DMS53 (cell line): ENCODE measurements at regions not wholly inside any gene's neighbourhood (a gene's known extent, or its start where the extent isn't known, plus 50 kb on each side); places are given as distances from the start of the nearest gene placed in this dataset.
"Not testable (repeated sequence)": the region's sequence is repeated elsewhere in the genome, so short reads cannot be mapped to it uniquely, and the experiment has no call there.

Experiments used
- DNase-seq: peaks from one replicate; lab custom pipeline; 2025; lab: John Stamatoyannopoulos, UW

DNA sequence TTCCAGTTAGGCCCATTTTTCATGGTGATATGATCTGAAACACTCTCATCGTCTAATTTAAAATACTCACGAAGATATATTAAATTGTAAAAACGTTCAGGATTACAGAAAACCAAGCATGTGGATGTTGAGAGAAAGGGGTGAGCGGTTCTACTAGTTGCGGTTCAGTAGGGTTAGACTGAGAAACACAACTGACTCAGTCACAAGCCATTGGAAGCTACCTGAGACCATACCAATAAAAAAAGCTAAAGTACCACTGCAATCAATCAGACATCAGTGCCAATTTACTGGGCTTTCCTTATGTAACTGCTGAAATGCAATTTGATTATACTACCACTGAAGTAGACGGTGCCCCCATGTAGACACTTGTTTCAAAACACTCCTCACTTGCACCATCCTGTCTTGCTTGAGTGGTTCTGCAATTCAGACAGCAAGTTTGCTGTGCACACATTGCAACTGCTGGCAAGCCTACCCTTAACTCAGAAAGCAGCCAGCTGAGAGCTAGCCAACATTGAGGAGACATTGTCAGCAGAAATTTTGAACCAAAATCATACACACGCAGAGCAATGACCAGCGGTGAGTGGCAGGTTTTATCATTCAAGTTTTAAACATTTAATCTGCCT lies 368.7 kb upstream of the ARHGEF26 start:
- peak; percentile 5 for DNase-seq

- DNase-seq, result no peak
Observed at GRCh38 chr3:153753035-153753434, 368.2 kb upstream of the ARHGEF26 start.

- DNase-seq, result no peak
Observed at GRCh38 chr3:153756816-153757215, 364.4 kb upstream of the ARHGEF26 start.

DNA sequence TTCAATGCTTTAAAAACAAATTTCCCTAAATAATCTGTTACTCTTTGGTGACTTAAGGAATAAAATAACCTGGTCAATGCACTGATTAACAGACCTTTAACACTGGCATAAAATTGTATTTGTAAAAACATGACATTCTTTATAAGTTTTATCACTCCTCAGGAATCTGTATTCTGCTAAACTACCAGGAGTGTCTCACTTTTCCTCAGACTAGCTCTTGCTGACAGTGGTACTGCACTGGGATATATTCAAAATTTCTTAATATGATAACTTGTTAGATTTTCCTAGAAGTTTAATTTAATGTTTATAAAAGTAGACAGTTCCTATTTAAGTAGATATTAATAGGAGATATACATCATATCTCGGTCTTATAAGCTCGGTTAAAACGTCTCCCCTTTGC lies 363.4 kb upstream of the ARHGEF26 start:
- DNase-seq, result no peak

DNA sequence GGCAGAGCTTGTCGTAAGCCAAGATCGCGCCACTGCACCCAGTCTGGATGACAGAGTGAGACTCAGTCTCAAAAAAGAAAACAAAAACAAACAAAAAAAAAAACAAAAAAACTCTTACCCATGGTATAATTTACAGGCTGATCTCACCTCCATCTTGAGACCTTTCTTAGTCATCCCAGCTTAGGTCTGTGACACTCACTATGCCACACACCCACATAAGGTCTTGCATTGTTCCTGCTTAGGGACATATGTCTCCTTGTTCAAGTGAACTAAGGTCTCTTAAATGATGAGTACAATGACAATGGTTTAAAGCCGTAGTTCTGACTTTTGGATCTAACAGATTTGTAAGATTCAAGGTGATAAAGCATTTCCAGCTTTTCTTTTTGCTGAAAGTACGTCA lies 360.2 kb upstream of the ARHGEF26 start:
- no peak for DNase-seq

- no peak for DNase-seq
Observed at GRCh38 chr3:153762411-153763235, 358.6 kb upstream of the ARHGEF26 start.

DNA sequence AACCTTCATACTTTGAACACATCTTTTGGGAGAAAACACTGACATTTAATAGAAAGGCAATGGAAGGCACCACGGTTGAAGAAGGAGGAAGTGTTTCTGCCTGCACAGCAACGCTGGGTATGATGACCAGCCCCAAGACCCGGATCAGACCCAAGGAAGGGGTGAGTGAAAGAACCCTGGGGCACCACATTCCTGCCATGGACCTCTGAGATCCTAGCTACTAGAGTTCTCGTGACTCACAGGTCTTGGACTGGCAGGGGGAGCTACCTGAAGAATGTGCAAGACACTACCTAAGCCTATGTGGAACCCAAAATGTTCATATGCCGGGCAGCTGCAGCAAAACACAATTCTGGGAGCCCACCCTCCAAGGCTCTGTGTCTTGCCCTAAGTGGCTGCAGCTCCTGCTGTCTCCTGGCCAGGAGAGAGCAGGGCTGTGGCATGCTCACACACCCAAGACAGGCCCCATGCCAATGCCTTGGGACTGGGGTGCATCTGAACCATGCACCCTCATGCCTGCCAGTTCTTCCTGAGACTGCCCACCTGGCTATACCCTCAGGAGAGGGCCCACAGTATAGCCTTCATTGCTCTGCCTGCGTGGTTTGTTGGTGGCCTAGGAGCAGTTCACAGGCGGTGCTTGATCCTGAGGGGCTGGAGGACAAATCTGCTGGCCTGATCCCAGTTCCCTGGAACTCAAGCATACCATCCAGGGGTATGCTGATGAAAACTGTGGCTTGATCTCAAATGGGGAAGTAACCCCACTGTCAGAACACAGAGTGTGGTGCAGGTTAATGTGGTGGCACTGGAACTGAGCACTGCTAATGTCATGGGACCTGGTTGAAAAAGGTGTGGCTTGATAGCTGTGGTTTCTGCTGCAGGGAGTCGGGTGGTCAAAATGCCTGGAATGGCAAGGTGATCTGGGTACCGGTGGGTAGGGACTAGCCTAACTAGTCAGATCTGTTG lies 353.3 kb upstream of the ARHGEF26 start:
- DNase-seq, result no peak

- peak; percentile 72 for DNase-seq
Observed at GRCh38 chr3:153768561-153769469, 352.4 kb upstream of the ARHGEF26 start.

GRCh38 chr3:153783106-153783505 lies 338.1 kb upstream of the ARHGEF26 start:
- DNase-seq, result no peak

DNA sequence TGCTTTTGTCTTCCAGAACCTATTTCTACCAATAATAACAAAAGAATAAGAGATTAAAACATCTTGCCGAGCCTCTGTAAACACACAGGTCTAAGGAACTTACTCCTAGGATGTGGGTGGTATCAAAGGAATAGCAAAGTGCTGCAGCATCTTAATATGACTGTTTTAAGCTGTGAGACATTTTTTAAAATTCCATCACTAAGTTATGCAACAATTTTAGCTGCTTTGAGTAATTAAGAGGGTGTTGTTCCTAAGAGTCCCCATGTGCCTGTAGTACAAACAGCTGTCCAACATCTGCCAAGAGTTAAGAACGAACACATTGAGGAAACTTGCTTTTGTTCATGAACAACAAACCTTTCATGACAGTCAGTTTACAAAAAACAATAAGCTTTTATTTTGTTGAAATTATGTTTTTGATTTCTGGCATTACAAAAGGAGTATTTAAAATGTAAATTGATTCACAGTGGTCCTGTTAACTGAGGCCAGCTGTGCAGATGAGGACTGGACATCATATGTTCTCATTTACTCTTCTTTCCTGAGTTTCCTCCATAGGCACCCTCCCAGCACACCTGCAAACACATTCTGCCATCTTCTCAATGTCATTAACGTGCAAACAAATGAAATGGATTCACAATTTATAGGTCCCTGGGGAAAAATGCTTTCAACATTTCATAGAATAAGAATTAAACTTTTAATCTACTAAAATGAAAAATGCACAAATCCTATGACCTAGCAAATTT lies 337.3 kb upstream of the ARHGEF26 start:
- no peak for DNase-seq

- no peak for DNase-seq
Observed at GRCh38 chr3:153785901-153786300, 335.3 kb upstream of the ARHGEF26 start.

GRCh38 chr3:153789380-153789779 lies 331.8 kb upstream of the ARHGEF26 start:
- DNase-seq, result no peak

DNA sequence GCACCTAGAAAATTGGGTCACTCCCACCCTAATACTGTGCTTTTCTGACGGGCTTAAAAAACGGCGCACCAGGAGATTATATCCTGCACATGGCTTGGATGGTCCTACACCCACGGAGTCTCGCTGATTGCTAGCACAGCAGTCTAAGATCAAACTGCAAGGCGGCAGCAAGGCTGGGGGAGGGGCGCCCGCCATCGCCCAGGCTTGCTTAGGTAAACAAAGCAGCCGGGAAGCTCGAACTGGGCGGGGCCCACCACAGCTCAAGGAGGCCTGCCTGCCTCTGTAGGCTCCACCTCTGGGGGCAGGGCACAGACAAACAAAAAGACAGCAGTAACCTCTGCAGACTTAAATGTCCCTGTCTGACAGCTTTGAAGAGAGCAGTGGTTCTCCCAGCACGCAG lies 324.1 kb upstream of the ARHGEF26 start:
- not testable (repeated sequence) for DNase-seq

DNA sequence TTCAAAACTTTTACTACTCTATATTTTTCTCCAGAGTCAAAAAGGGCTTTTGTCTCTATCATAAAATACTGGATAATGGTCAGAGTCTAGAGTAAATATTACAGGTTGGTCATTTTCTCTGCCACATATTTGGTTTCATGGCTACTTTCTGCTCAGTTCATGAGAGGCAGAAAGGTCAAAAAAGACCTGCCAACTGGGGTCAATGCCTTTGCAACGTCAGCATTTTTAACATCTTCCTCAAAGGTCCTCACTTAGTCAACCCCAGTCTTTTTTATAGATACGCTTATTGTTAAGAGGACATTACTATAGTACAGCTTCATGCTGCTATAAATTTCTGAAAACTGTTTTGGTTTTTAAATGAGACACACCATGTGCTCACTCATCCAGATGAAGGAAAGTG lies 312.1 kb upstream of the ARHGEF26 start:
- no peak for DNase-seq

DNA sequence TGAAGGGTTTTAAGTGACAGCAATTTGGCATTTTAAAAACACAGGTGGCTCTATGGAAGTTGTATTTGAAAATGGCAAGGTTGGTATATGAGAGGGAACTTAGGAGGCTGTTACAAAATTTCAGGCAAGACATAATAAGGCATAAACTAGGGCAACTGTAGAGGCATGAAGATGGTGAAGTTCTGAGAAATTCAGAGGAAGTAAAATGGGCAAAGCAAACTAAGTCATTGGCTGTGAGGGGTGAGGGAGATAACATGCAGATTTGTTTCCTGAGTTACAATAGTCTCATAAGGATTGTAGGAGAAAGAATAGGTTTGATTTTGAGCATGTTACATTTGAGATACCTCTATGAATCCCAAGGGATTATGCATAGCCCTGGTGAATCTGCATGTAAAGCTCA lies 302.9 kb upstream of the ARHGEF26 start:
- DNase-seq, result no peak

DNA sequence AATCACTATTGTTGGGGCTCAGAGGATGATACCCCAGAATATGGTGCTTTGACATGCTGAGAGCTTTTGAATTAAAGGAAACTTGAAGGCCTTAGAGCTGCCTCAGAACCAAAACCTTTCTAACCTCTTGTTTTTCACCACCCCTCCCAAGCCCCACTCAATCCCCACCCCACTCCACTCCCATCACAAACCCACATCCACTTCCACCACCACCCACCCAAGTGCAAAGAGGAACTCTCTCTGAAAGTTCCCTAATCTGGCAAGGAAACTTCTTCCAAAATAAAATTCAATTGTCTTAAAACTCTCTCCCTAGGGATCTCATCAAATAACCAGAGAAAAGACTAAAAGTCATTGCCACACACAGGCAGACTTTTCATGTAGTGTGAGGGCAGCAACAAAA lies 301.2 kb upstream of the ARHGEF26 start:
- DNase-seq, result no peak

DNA sequence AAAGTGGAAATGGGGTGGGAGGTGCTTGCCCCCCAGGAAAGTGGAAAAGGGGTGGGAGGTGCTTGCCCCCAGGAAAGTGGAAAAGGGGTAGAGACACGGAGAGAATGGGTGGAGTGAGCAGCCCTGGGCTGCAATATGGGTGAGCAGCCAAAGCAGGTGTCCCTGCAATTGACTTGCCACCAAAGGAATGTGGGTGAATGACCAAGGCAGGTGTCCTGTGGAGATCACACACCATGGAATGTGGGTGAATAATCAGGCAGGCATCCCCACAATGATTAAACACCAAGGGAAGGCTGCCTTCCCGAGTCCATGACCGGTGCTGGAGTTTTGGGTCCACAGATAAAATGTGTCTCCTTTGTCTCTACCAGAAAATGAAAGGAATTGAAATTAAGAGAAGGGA lies 292.8 kb upstream of the ARHGEF26 start:
- not testable (repeated sequence) for DNase-seq

GRCh38 chr3:153829606-153830170 lies 291.5 kb upstream of the ARHGEF26 start:
- DNase-seq, result no peak

DNA sequence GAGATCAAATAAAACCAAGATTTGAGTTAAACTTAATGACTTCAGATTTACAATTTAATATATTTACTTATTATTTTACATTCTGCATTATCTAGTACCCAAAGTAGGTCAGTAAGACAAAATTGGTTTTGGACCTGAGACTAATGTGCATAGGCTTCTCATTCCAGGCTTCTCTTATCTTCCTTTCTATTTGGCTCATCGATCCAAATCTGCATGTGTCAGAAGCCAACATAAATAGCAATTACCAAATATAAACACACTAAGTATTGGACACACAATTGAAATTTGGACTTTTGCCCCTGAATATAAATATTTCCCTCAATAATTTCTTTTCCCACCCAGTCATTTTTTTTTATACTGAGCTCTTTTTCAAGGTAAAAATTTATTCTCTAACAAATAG lies 290.6 kb upstream of the ARHGEF26 start:
- no peak for DNase-seq

GRCh38 chr3:153835540-153835939 lies 285.6 kb upstream of the ARHGEF26 start:
- DNase-seq, result peak; percentile 6
